IMR-90 (cell line): ENCODE measurements at regions not wholly inside any gene's neighbourhood (a gene's known extent, or its start where the extent isn't known, plus 50 kb on each side); places are given as distances from the start of the nearest gene placed in this dataset.

Source experiments
- ATAC-seq: fragments of 200-7000 bp; cut with Tn5 transposase; 2 replicates; pipeline ENCODE4 v1.9.1; 2020; ENCODE audit warnings: low read depth, mild to moderate bottlenecking, moderate library complexity
- BruUV-seq: library from RNA; stranded (reverse); fragments of 400-500 nt; replicated peaks from 2 replicates; lab custom pipeline; 2021; lab: Mats Ljungman, UMichigan
- CTCF ChIA-PET: fragments of 300-600 bp; formaldehyde crosslinking; extraction: SDS; loops from one replicate; lab custom pipeline; 2021; ENCODE audit warnings: antibody characterized with exemption; lab: Yijun Ruan, JAX
- POLR2A ChIA-PET: fragments of 300-600 bp; sonication (Branson Sonifier 250); formaldehyde crosslinking; loops from one replicate; lab custom pipeline; 2022; ENCODE audit warnings: antibody characterized with exemption; ENCODE audit not compliant: unreplicated experiment; lab: Charles Lee
- DNase-seq: peaks from one replicate; pipeline ENCODE4 v3.0.0; 2013
- H2AFZ ChIP-seq: replicated peaks from 2 replicates; pipeline ENCODE3; 2013; ENCODE audit warnings: low read length, mild to moderate bottlenecking; ENCODE audit not compliant: poor library complexity
- H2AK5ac ChIP-seq: 2 replicates; pipeline ENCODE4 v1.6.1; 2013; ENCODE audit warnings: low read depth, low read length, inconsistent platforms
- H2AK9ac ChIP-seq: replicated peaks from 2 replicates; pipeline ENCODE3; 2013; ENCODE audit warnings: mild to moderate bottlenecking, low read depth, low read length, moderate library complexity; ENCODE audit not compliant: poor library complexity
- H2BK120ac ChIP-seq: 2 replicates; pipeline ENCODE4 v1.6.1; 2013; ENCODE audit warnings: low read depth, low read length, inconsistent platforms
- H2BK15ac ChIP-seq: 3 replicates; pipeline ENCODE4 v1.6.1; 2013; ENCODE audit warnings: low read depth, low read length, inconsistent platforms
- H2BK20ac ChIP-seq: 2 replicates; pipeline ENCODE4 v1.6.1; 2013; ENCODE audit warnings: low read depth, mild to moderate bottlenecking, inconsistent platforms, low read length, moderate library complexity
- H2BK5ac ChIP-seq: 2 replicates; pipeline ENCODE4 v1.6.1; 2013; ENCODE audit warnings: mild to moderate bottlenecking, low read depth, low read length, inconsistent platforms; ENCODE audit not compliant: poor library complexity, severe bottlenecking
- H3K14ac ChIP-seq: replicated peaks from 2 replicates; pipeline ENCODE4 v1.6.1; 2013; ENCODE audit warnings: low read depth, low read length, inconsistent platforms
- H3K18ac ChIP-seq: 2 replicates; pipeline ENCODE4 v1.6.1; 2013; ENCODE audit warnings: low read depth, low read length, control low read depth
- H3K23ac ChIP-seq: 2 replicates; pipeline ENCODE4 v1.6.1; 2013; ENCODE audit warnings: low read depth, low read length, inconsistent platforms
- H3K27ac ChIP-seq: 2 replicates; pipeline ENCODE4 v1.5.1; 2013; ENCODE audit warnings: mild to moderate bottlenecking, control low read depth, low read length; ENCODE audit not compliant: insufficient read depth
- H3K27me3 ChIP-seq: 2 replicates; pipeline ENCODE4 v1.6.1; 2013; ENCODE audit warnings: low read length; ENCODE audit not compliant: control insufficient read depth, insufficient read depth
- H3K36me3 ChIP-seq: 2 replicates; pipeline ENCODE4 v1.6.1; 2013; ENCODE audit warnings: low read length, mixed read lengths; ENCODE audit not compliant: control insufficient read depth, insufficient read depth
- H3K4ac ChIP-seq: 2 replicates; pipeline ENCODE4 v1.6.1; 2013; ENCODE audit warnings: low read depth, low read length, inconsistent platforms
- H3K4me1 ChIP-seq: 2 replicates; pipeline ENCODE4 v1.6.1; 2013; ENCODE audit warnings: low read length, mixed read lengths; ENCODE audit not compliant: control insufficient read depth, insufficient read depth
- H3K4me2 ChIP-seq: 2 replicates; pipeline ENCODE4 v1.6.1; 2013; ENCODE audit warnings: low read depth, mild to moderate bottlenecking, control low read depth, low read length, moderate library complexity
- H3K4me3 ChIP-seq: 2 replicates; pipeline ENCODE4 v1.5.1; 2013; ENCODE audit warnings: low read depth, mild to moderate bottlenecking, control low read depth, low read length, moderate library complexity; ENCODE audit not compliant: insufficient read depth
- H3K56ac ChIP-seq: 2 replicates; pipeline ENCODE4 v1.6.1; 2013; ENCODE audit warnings: low read length, inconsistent platforms; ENCODE audit not compliant: insufficient read depth; ENCODE audit errors: extremely low read depth
- H3K79me1 ChIP-seq, 2 experiments: 2 replicates each; pipeline ENCODE4 v1.6.1; 2013; ENCODE audit warnings: low read length in 2 of 2, inconsistent platforms in 1 of 2, low read depth in 1 of 2
- H3K9ac ChIP-seq: 2 replicates; pipeline ENCODE4 v1.6.1; 2013; ENCODE audit warnings: low read depth, low read length, control low read depth
- H3K9me1 ChIP-seq: 2 replicates; pipeline ENCODE4 v1.6.1; 2013; ENCODE audit warnings: low read length, inconsistent platforms; ENCODE audit not compliant: insufficient read depth
- H3K9me3 ChIP-seq: 2 replicates; pipeline ENCODE4 v1.6.1; 2013; ENCODE audit warnings: low read length; ENCODE audit not compliant: control insufficient read depth, insufficient read depth
- H4K20me1 ChIP-seq: 2 replicates; pipeline ENCODE4 v1.6.1; 2013; ENCODE audit warnings: low read length, inconsistent platforms; ENCODE audit not compliant: insufficient read depth
- H4K5ac ChIP-seq: 2 replicates; pipeline ENCODE4 v1.6.1; 2013; ENCODE audit warnings: mild to moderate bottlenecking, low read depth, low read length, control low read depth
- H4K8ac ChIP-seq, 2 experiments: 2 replicates each; pipeline ENCODE4 v1.6.1; 2013; ENCODE audit warnings: low read depth in 2 of 2, low read length in 2 of 2, control low read depth in 1 of 2, inconsistent platforms in 1 of 2
- H4K91ac ChIP-seq: 2 replicates; pipeline ENCODE4 v1.6.1; 2013; ENCODE audit warnings: low read depth, low read length, inconsistent platforms; ENCODE audit not compliant: insufficient read depth
- BHLHE40 ChIP-seq: fragments of 150-350 bp; IDR thresholded peaks from 2 replicates; pipeline ENCODE4 v1.6.1; 2016; ENCODE audit warnings: mild to moderate bottlenecking, low read depth, low read length
- CHD1 ChIP-seq: IDR thresholded peaks from 2 replicates; pipeline ENCODE4 v1.6.1; 2012; ENCODE audit warnings: low read depth, low read length, improper control_type of control experiment
- FOS ChIP-seq: fragments of 150-350 bp; IDR thresholded peaks from 2 replicates; pipeline ENCODE4 v1.6.1; 2016; ENCODE audit warnings: low read depth, low read length
- MAFK ChIP-seq: IDR thresholded peaks from 2 replicates; pipeline ENCODE4 v1.6.1; 2012; ENCODE audit warnings: low read depth, low read length, improper control_type of control experiment
- MAZ ChIP-seq: IDR thresholded peaks from 2 replicates; pipeline ENCODE4 v1.6.1; 2012; ENCODE audit warnings: low read depth, mild to moderate bottlenecking, low read length, improper control_type of control experiment, moderate library complexity, borderline replicate concordance
- NFE2L2 ChIP-seq: fragments of 150-350 bp; IDR thresholded peaks from 2 replicates; pipeline ENCODE4 v1.6.1; 2016; ENCODE audit warnings: low read depth, mild to moderate bottlenecking, low read length
- RAD21 ChIP-seq: IDR thresholded peaks from 2 replicates; pipeline ENCODE4 v1.6.1; 2012; ENCODE audit warnings: low read length, improper control_type of control experiment
- RCOR1 ChIP-seq: IDR thresholded peaks from 2 replicates; pipeline ENCODE4 v1.6.1; 2012; ENCODE audit warnings: mild to moderate bottlenecking, low read length, improper control_type of control experiment; ENCODE audit not compliant: insufficient replicate concordance
- RFX5 ChIP-seq: IDR thresholded peaks from 2 replicates; pipeline ENCODE4 v1.8.0; 2012; ENCODE audit warnings: low read depth, mild to moderate bottlenecking, low read length, moderate library complexity
- WGBS, 2 experiments: methylation state at CpG; one replicate each; pipeline versions ENCODE4 v1.1.5 to v1.1.7; 2013; ENCODE audit warnings: missing lambda C conversion rate in 2 of 2; ENCODE audit not compliant: insufficient read length in 1 of 2; ENCODE audit errors: extremely low coverage in 2 of 2; 5-methylcytosine and 5-hydroxymethylcytosine counted together
- dilution Hi-C: fragments of 300-500 bp; cut with HindIII; formaldehyde crosslinking; loops from one replicate; pipeline ENCODE4 v1.14.3; 2018; ENCODE audit warnings: low sequenced_read_pairs; ENCODE audit not compliant: unreplicated experiment
- in situ Hi-C: fragments of 300-500 bp; cut with MboI; formaldehyde crosslinking; loops from 3 replicates; pipeline ENCODE4 v1.14.3; 2019; ENCODE audit warnings: low sequenced_read_pairs, inconsistent platforms, mixed read lengths
- intact Hi-C: fragments of 100-400 bp; cut with micrococcal nuclease; formaldehyde crosslinking; loops from 2 replicates; pipeline ENCODE4 v1.10.0; 2022
- TF ChIP-seq, protein P1 (sequence below): conservative IDR thresholded peaks from 2 replicates; pipeline ENCODE4 v1.5.1; 2012; ENCODE audit warnings: mild to moderate bottlenecking, low read depth, low read length, improper control_type of control experiment

DNA sequence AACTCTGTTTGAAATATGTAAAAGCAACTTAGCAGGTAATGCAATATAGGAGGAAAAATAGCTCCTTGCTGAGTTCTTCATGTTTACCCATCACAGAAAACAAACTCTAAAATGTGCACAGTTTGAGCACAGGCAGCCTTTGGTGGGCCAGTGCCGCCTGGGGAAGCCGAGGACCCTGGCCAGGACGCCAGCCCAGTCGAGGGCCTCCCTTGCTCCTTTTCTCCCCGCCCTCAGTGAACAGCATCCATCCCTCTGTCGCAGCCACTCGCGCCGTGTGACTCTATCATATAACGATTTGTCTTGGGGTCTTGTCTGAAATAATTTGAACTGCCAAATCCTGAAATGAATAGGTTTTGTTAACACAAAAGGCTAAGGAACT, 286.7 kb upstream of the IRX4 start:
- POLR2A ChIA-PET: no interaction called here
- no peak overlapping the region for H3K14ac ChIP-seq
- 52% methylated on average over 5 of the region's 10 CpGs; no CpG with 5 or more reads in 1 of the 2 experiments for WGBS, 2 experiments
- no peak overlapping the region for H2BK20ac ChIP-seq
- no peaks in the 10 kb centered on the region for H3K27me3 ChIP-seq
- H4K20me1 ChIP-seq: no peaks in the 10 kb centered on the region
- no peak overlapping the region for H3K56ac ChIP-seq
- no peak overlapping the region for H3K27ac ChIP-seq
- TF ChIP-seq RCOR1: no peak
- no peak for TF ChIP-seq NFE2L2
- TF ChIP-seq MAFK: no peak
- TF ChIP-seq FOS: no peak
- TF ChIP-seq, protein P1, sequence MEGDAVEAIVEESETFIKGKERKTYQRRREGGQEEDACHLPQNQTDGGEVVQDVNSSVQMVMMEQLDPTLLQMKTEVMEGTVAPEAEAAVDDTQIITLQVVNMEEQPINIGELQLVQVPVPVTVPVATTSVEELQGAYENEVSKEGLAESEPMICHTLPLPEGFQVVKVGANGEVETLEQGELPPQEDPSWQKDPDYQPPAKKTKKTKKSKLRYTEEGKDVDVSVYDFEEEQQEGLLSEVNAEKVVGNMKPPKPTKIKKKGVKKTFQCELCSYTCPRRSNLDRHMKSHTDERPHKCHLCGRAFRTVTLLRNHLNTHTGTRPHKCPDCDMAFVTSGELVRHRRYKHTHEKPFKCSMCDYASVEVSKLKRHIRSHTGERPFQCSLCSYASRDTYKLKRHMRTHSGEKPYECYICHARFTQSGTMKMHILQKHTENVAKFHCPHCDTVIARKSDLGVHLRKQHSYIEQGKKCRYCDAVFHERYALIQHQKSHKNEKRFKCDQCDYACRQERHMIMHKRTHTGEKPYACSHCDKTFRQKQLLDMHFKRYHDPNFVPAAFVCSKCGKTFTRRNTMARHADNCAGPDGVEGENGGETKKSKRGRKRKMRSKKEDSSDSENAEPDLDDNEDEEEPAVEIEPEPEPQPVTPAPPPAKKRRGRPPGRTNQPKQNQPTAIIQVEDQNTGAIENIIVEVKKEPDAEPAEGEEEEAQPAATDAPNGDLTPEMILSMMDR: no peak
- no peak for TF ChIP-seq CHD1
- TF ChIP-seq BHLHE40: no peak
- TF ChIP-seq RFX5: no peak
- TF ChIP-seq MAZ: no peak
- no peak for TF ChIP-seq RAD21
- no peak overlapping the region for H4K5ac ChIP-seq
- no peak overlapping the region for H3K23ac ChIP-seq
- no peak overlapping the region for H3K4ac ChIP-seq
- DNase-seq (no peak), ATAC-seq (no peak)
- H3K9ac ChIP-seq: no peak overlapping the region
- H4K8ac ChIP-seq: no peak overlapping the region
- H2AK5ac ChIP-seq: no peak overlapping the region
- H3K4me3 ChIP-seq: no peak overlapping the region
- no peaks in the 10 kb centered on the region for H3K4me1 ChIP-seq
- in situ Hi-C loops: no loop called here
- no peak overlapping the region for H2AFZ ChIP-seq
- H3K4me2 ChIP-seq: no peak overlapping the region
- no peak overlapping the region for H2BK15ac ChIP-seq
- no peak overlapping the region for H2AK9ac ChIP-seq
- H3K36me3 ChIP-seq: no peaks in the 10 kb centered on the region
- H3K79me1 ChIP-seq: no peaks in the 10 kb centered on the region
- no peak overlapping the region for H2BK120ac ChIP-seq
- H3K18ac ChIP-seq: no peak overlapping the region
- dilution Hi-C loops: no loop called here
- intact Hi-C loops: no loop called here
- no TSS peak for BruUV-seq
- no peak overlapping the region for H2BK5ac ChIP-seq
- H3K9me3 ChIP-seq: peaks cover 40% of the 10 kb centered on the region
- H3K9me1 ChIP-seq: no peaks in the 10 kb centered on the region
- no peak overlapping the region for H4K91ac ChIP-seq
- CTCF ChIA-PET: no interaction called here
